Large intestine (tissue), 3 donors: ENCODE measurements at regions not wholly inside any gene's neighbourhood (a gene's known extent, or its start where the extent isn't known, plus 50 kb on each side); places are given as distances from the start of the nearest gene placed in this dataset.
"Not testable (repeated sequence)": the region's sequence is repeated elsewhere in the genome, so short reads cannot be mapped to it uniquely, and the experiment has no call there.

Experiments
- DNase-seq, 2 donors: peaks; one replicate each; pipeline versions ENCODE4 v3.0.0 to v3.0.0-alpha.2; 2013
- H3K27ac ChIP-seq: one replicate; pipeline ENCODE4 v1.5.1; 2013; ENCODE audit warnings: low read length
- H3K27me3 ChIP-seq: 2 replicates; pipeline ENCODE4 v1.6.1; 2013; ENCODE audit warnings: low read length; ENCODE audit not compliant: control insufficient read depth, insufficient read depth
- H3K36me3 ChIP-seq: 2 replicates; pipeline ENCODE4 v1.6.1; 2013; ENCODE audit warnings: low read length; ENCODE audit not compliant: control insufficient read depth, insufficient read depth
- H3K4me1 ChIP-seq: one replicate; pipeline ENCODE4 v1.6.1; 2013; ENCODE audit warnings: low read length; ENCODE audit not compliant: control insufficient read depth, insufficient read depth
- H3K4me3 ChIP-seq: one replicate; pipeline ENCODE4 v1.5.1; 2013; ENCODE audit warnings: low read length
- H3K9me3 ChIP-seq: one replicate; pipeline ENCODE4 v1.6.1; 2013; ENCODE audit warnings: mild to moderate bottlenecking, low read depth, low read length, moderate library complexity; ENCODE audit not compliant: control insufficient read depth
- WGBS: methylation state at CpG from one replicate; pipeline ENCODE4 v1.1.5; 2013; ENCODE audit warnings: low lambda C conversion rate; ENCODE audit not compliant: insufficient coverage; 5-methylcytosine and 5-hydroxymethylcytosine counted together

- no peaks in the 10 kb centered on the region for H3K36me3 ChIP-seq
- WGBS: 100% methylated on average over 2 of the region's 9 CpGs
- H3K27ac ChIP-seq: no peak overlapping the region
Measured at GRCh38 chr17:33871720-33872540, 383.2 kb upstream of the CCL2 start.

GRCh38 chr17:33873201-33873617 lies 381.9 kb upstream of the CCL2 start:
- no peaks in the 10 kb centered on the region for H3K9me3 ChIP-seq
- peaks cover 4% of the 10 kb centered on the region for H3K27me3 ChIP-seq
- no peaks in the 10 kb centered on the region for H3K36me3 ChIP-seq
- H3K4me1 ChIP-seq: no peaks in the 10 kb centered on the region
- DNase-seq: no peak
- 14% methylated on average over 1 of the region's 2 CpGs for WGBS
- H3K4me3 ChIP-seq: no peak overlapping the region
- no peak overlapping the region for H3K27ac ChIP-seq

More at GRCh38 chr17:33871720-33872540, 383.2 kb upstream of the CCL2 start:
- DNase-seq: peak in 1 of 2 donors; percentile 12
- H3K4me1 ChIP-seq: no peaks in the 10 kb centered on the region
- H3K9me3 ChIP-seq: no peaks in the 10 kb centered on the region
- peaks cover 4% of the 10 kb centered on the region for H3K27me3 ChIP-seq
- no peak overlapping the region for H3K4me3 ChIP-seq

- WGBS: 70% methylated on average over 1 of the region's 2 CpGs
- Histone ChIP-seq H3K36me3 (no peaks in the 10 kb centered on the region), H3K4me1 (no peaks in the 10 kb centered on the region), H3K27me3 (peaks cover 4% of the 10 kb centered on the region), H3K9me3 (no peaks in the 10 kb centered on the region), H3K4me3 (no peak overlapping the region), H3K27ac (no peak overlapping the region)
- DNase-seq: no peak
Measured at GRCh38 chr17:33874617-33875060, 380.4 kb upstream of the CCL2 start.

GRCh38 chr17:33875973-33876372 lies 379.1 kb upstream of the CCL2 start:
- Histone ChIP-seq H3K4me1 (no peaks in the 10 kb centered on the region), H3K27ac (no peak overlapping the region), H3K9me3 (no peaks in the 10 kb centered on the region), H3K36me3 (no peaks in the 10 kb centered on the region), H3K4me3 (no peak overlapping the region), H3K27me3 (peaks cover 4% of the 10 kb centered on the region)
- no peak for DNase-seq
- 100% methylated on average over 2 of the region's 5 CpGs for WGBS

- not testable (repeated sequence) for H3K27me3 ChIP-seq, H3K9me3 ChIP-seq, H3K4me3 ChIP-seq, H3K36me3 ChIP-seq, H3K27ac ChIP-seq, DNase-seq, H3K4me1 ChIP-seq
- no CpG with 5 or more reads among the region's 2 CpGs for WGBS
Measured at GRCh38 chr17:33882273-33882672, 372.8 kb upstream of the CCL2 start.

- H3K4me3 ChIP-seq, H3K27ac ChIP-seq, H3K4me1 ChIP-seq, H3K27me3 ChIP-seq, DNase-seq, H3K36me3 ChIP-seq, H3K9me3 ChIP-seq: not testable (repeated sequence)
- WGBS: no CpG with 5 or more reads among the region's 3 CpGs
Measured at GRCh38 chr17:33882677-33883076, 372.4 kb upstream of the CCL2 start.

GRCh38 chr17:33888455-33888854 lies 366.6 kb upstream of the CCL2 start:
- H3K27me3 ChIP-seq: no peaks in the 10 kb centered on the region
- no CpG with 5 or more reads among the region's 3 CpGs for WGBS
- no peak for DNase-seq
- H3K4me1 ChIP-seq: no peaks in the 10 kb centered on the region
- H3K27ac ChIP-seq: no peak overlapping the region
- no peak overlapping the region for H3K4me3 ChIP-seq
- no peaks in the 10 kb centered on the region for H3K36me3 ChIP-seq
- no peaks in the 10 kb centered on the region for H3K9me3 ChIP-seq

- DNase-seq: no peak
- 40% methylated on average over 1 of the region's 2 CpGs for WGBS
- no peaks in the 10 kb centered on the region for H3K9me3 ChIP-seq
- no peaks in the 10 kb centered on the region for H3K27me3 ChIP-seq
- no peak overlapping the region for H3K4me3 ChIP-seq
- no peaks in the 10 kb centered on the region for H3K36me3 ChIP-seq
- H3K27ac ChIP-seq: no peak overlapping the region
- no peaks in the 10 kb centered on the region for H3K4me1 ChIP-seq
Measured at GRCh38 chr17:33889040-33889439, 366.0 kb upstream of the CCL2 start.

GRCh38 chr17:33889766-33890165 lies 365.3 kb upstream of the CCL2 start:
- no peak for DNase-seq
- Histone ChIP-seq H3K27me3 (no peaks in the 10 kb centered on the region), H3K27ac (no peak overlapping the region), H3K4me1 (no peaks in the 10 kb centered on the region), H3K9me3 (no peaks in the 10 kb centered on the region), H3K36me3 (no peaks in the 10 kb centered on the region), H3K4me3 (no peak overlapping the region)
- no CpG with 5 or more reads among the region's 2 CpGs for WGBS

GRCh38 chr17:33892717-33893591 lies 362.1 kb upstream of the CCL2 start:
- no peak for DNase-seq
- WGBS: no CpG with 5 or more reads among the region's 6 CpGs
- no peaks in the 10 kb centered on the region for H3K4me1 ChIP-seq

More at GRCh38 chr17:33892717-33893591, 362.1 kb upstream of the CCL2 start:
- Histone ChIP-seq H3K27ac (no peak overlapping the region), H3K4me3 (no peak overlapping the region), H3K27me3 (no peaks in the 10 kb centered on the region), H3K9me3 (no peaks in the 10 kb centered on the region), H3K36me3 (no peaks in the 10 kb centered on the region)
